ENCODE measurements at regions not wholly inside any gene's neighbourhood (a gene's known extent, or its start where the extent isn't known, plus 50 kb on each side); places are given as distances from the start of the nearest gene placed in this dataset.

GRCh38 chr15:100703032-100703578, 100.7 kb downstream of the ASB7 start:
- DNase-seq (ENCODE audit: low read depth in 1 of 2, low spot score in 1 of 2) = no peak
- in situ Hi-C loops (cut with HindIII; ENCODE audit: low pct_unique_long_range_greater_than_20kb, low sequenced_read_pairs) = no loop called here
- no peak for TF ChIP-seq JUND (IDR thresholded peaks at IDR 0.05; ENCODE audit: low read depth)

GRCh38 chr15:100703671-100704070, 101.3 kb downstream of the ASB7 start:
- no peak for TF ChIP-seq JUND (IDR thresholded peaks at IDR 0.05; ENCODE audit: low read depth)
- in situ Hi-C loops (cut with HindIII; ENCODE audit: low pct_unique_long_range_greater_than_20kb, low sequenced_read_pairs) = no loop called here
- DNase-seq (ENCODE audit: low read depth in 1 of 2, low spot score in 1 of 2) = no peak

GRCh38 chr15:100704281-100705055, 102.1 kb downstream of the ASB7 start:
- no peak for TF ChIP-seq JUND (IDR thresholded peaks at IDR 0.05; ENCODE audit: low read depth)
- DNase-seq (ENCODE audit: low read depth in 1 of 2, low spot score in 1 of 2) = no peak
- in situ Hi-C loops (cut with HindIII; ENCODE audit: low pct_unique_long_range_greater_than_20kb, low sequenced_read_pairs) = no loop called here

GRCh38 chr15:100705065-100705464, 102.7 kb downstream of the ASB7 start:
- no peak for DNase-seq (ENCODE audit: low read depth in 1 of 2, low spot score in 1 of 2)
- in situ Hi-C loops (cut with HindIII; ENCODE audit: low pct_unique_long_range_greater_than_20kb, low sequenced_read_pairs) = no loop called here
- no peak for TF ChIP-seq JUND (IDR thresholded peaks at IDR 0.05; ENCODE audit: low read depth)

GRCh38 chr15:100705841-100706240, 103.5 kb downstream of the ASB7 start:
- TF ChIP-seq JUND (IDR thresholded peaks at IDR 0.05; ENCODE audit: low read depth) = no peak
- DNase-seq (ENCODE audit: low read depth in 1 of 2, low spot score in 1 of 2) = no peak
- in situ Hi-C loops (cut with HindIII; ENCODE audit: low pct_unique_long_range_greater_than_20kb, low sequenced_read_pairs) = no loop called here

GRCh38 chr15:100707229-100707628, 104.8 kb downstream of the ASB7 start:
- DNase-seq (ENCODE audit: low read depth in 1 of 2, low spot score in 1 of 2) = no peak

GRCh38 chr15:100708916-100709315, 106.5 kb downstream of the ASB7 start:
- no peak for TF ChIP-seq JUND (IDR thresholded peaks at IDR 0.05; ENCODE audit: low read depth)
- DNase-seq (ENCODE audit: low read depth in 1 of 2, low spot score in 1 of 2) = no peak
- in situ Hi-C loops (cut with HindIII; ENCODE audit: low pct_unique_long_range_greater_than_20kb, low sequenced_read_pairs) = no loop called here

More at GRCh38 chr15:100707229-100707628, 104.8 kb downstream of the ASB7 start:
- no peak for TF ChIP-seq JUND (IDR thresholded peaks at IDR 0.05; ENCODE audit: low read depth)
- in situ Hi-C loops (cut with HindIII; ENCODE audit: low pct_unique_long_range_greater_than_20kb, low sequenced_read_pairs) = no loop called here

GRCh38 chr15:100710222-100710621, 107.8 kb downstream of the ASB7 start:
- DNase-seq (ENCODE audit: low read depth in 1 of 2, low spot score in 1 of 2) = no peak
- in situ Hi-C loops (cut with HindIII; ENCODE audit: low pct_unique_long_range_greater_than_20kb, low sequenced_read_pairs) = no loop called here
- TF ChIP-seq JUND (IDR thresholded peaks at IDR 0.05; ENCODE audit: low read depth) = no peak

- in situ Hi-C loops (cut with HindIII; ENCODE audit: low pct_unique_long_range_greater_than_20kb, low sequenced_read_pairs) = no loop called here
- TF ChIP-seq JUND (IDR thresholded peaks at IDR 0.05; ENCODE audit: low read depth) = no peak
- no peak for DNase-seq (ENCODE audit: low read depth in 1 of 2, low spot score in 1 of 2)
Measured at GRCh38 chr15:100710744-100711515, 108.5 kb downstream of the ASB7 start.

- no peak for DNase-seq (ENCODE audit: low read depth in 1 of 2, low spot score in 1 of 2)
- in situ Hi-C loops (cut with HindIII; ENCODE audit: low pct_unique_long_range_greater_than_20kb, low sequenced_read_pairs) = no loop called here
- TF ChIP-seq JUND (IDR thresholded peaks at IDR 0.05; ENCODE audit: low read depth) = no peak
Measured at GRCh38 chr15:100711516-100712021, 109.2 kb downstream of the ASB7 start.

GRCh38 chr15:100712226-100712625, 109.8 kb downstream of the ASB7 start:
- TF ChIP-seq JUND (IDR thresholded peaks at IDR 0.05; ENCODE audit: low read depth) = no peak
- in situ Hi-C loops (cut with HindIII; ENCODE audit: low pct_unique_long_range_greater_than_20kb, low sequenced_read_pairs) = no loop called here
- DNase-seq (ENCODE audit: low read depth in 1 of 2, low spot score in 1 of 2) = no peak

- no peak for DNase-seq (ENCODE audit: low read depth in 1 of 2, low spot score in 1 of 2)
- in situ Hi-C loops (cut with HindIII; ENCODE audit: low pct_unique_long_range_greater_than_20kb, low sequenced_read_pairs) = no loop called here
- no peak for TF ChIP-seq JUND (IDR thresholded peaks at IDR 0.05; ENCODE audit: low read depth)
Measured at GRCh38 chr15:100713163-100713867, 110.9 kb downstream of the ASB7 start.

Data from T47D (cell line).